HG03175 (cell line): ENCODE measurements at regions not wholly inside any gene's neighbourhood (a gene's known extent, or its start where the extent isn't known, plus 50 kb on each side); places are given as distances from the start of the nearest gene placed in this dataset.

Experiments
- ATAC-seq: cut with Tn5 transposase; IDR thresholded peaks from one replicate; pipeline ENCODE4 v1.9.1; 2021; ENCODE audit warnings: mild to moderate bottlenecking, moderate library complexity; ENCODE audit not compliant: unreplicated experiment

DNA sequence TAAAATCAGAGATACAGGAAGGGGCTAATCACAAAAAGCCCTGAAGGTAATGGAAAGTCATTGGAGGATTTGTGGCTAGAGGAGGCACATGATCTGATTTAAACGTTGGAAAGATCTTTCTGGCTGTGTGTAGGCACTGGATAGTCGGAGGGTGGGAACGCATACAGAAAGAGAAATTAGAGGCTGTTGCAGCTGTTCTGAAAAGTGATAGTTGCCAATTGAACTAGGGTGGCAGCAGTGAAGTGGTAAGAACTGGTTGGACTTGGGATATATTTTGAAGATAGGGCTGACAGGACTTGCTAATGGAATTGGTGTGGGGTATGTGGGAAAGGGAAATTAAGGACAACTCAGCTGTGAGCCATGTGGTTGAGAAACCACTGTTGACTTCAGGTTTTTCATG, 223.6 kb downstream of the OGFRL1 start:
- ATAC-seq = no peak

GRCh38 chr6:71513036-71513435, 224.4 kb downstream of the OGFRL1 start:
- ATAC-seq = no peak

- no peak for ATAC-seq
Measured at GRCh38 chr6:71523548-71523947, 234.9 kb downstream of the OGFRL1 start.

DNA sequence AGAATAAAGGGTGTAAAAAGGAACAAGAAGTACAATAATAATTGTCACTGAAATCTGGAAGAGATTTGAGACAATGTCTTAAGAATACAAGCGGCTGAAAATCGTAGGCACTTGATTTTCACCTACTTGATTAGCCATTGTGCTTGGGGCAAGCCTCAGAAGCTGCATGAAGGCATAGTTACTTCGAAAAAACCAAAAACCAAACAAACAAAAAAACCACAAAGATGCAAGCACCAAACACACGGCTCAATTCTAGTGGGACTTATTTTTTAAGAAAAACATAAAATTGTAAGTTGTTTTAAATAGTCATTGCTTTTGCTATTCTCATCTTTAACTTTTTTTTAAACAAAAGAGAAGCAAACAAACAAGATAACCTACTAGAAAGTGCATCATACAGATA, 235.6 kb downstream of the OGFRL1 start:
- no peak for ATAC-seq

- ATAC-seq = no peak
Measured at GRCh38 chr6:71527886-71528285, 239.3 kb downstream of the OGFRL1 start.

GRCh38 chr6:71529026-71529425, 240.4 kb downstream of the OGFRL1 start:
- no peak for ATAC-seq

DNA sequence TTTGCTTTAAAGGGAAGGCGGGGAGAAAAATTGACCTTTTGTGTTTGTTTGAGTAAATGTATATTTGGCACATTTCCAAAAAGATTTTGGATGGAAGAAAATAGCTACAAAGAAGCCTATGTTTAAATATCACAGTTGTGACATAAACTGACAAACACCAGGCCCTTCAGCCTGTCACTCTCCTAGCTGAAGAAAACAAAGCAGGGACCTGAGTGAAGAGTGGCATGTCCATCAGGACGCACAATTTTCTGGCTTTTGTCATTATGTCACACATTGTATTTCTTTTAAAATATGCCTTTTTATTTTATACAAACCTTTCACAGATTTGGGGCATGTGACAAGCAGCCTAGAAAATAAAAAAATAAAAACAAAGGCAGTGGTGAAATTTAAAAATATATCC, 241.2 kb downstream of the OGFRL1 start:
- ATAC-seq = no peak

DNA sequence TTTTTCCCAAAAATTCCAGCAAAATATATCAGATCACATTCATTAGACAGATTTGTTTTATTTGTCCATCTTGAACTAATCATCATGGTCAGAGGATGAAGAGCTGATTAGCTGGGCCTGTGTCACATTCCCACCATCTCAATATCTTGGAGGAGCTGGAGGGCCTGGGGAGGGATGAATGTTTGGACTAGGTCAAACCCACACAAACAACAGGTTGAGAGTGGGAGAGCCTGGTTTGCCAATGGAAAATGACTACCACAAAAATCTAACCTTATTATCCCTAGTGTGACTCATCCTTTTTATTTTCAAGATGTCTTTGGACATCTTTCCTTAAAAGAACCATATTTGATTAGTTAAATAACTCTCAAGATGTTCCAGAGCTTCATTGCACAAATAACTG, 242.4 kb downstream of the OGFRL1 start:
- ATAC-seq = no peak

DNA sequence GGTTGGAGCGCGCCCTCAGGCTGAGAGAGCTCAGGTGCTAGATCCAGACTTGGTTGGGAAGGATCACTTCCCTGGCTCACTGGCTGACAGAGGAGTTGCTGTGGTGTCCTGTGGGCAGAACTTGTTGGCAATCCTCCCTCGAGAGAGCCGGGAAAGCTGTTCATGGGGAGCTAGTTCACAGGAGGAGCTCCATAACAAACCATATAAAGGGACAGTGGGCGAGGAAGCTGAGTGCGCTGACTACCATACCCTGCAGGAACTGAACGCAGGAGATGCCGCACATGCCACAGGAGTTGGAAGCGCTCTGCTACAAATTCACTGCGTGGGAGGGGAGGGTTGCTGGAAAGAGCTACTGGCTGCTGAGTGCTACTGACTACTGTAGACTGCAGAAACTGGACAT, 243.2 kb downstream of the OGFRL1 start:
- ATAC-seq = no peak

DNA sequence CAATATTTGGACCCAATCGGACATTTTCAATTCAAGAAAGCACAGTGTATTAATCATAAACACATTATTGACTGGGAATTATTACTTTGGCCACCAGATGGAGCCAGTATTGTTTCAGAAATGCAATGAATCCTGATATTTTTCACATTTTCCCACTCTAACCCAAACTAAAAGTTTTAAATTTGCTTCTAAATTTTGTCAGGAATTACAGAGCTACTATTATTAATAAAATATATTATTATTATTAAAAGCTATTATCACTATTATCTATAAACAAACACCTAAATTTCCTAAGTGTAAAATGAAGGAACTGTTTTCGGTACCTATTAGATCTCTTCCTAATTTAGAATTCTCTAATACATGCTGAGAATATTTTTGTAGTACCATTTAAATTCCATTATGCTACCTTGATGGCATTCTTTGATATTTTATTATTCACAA, 245.3 kb downstream of the OGFRL1 start:
- no peak for ATAC-seq

DNA sequence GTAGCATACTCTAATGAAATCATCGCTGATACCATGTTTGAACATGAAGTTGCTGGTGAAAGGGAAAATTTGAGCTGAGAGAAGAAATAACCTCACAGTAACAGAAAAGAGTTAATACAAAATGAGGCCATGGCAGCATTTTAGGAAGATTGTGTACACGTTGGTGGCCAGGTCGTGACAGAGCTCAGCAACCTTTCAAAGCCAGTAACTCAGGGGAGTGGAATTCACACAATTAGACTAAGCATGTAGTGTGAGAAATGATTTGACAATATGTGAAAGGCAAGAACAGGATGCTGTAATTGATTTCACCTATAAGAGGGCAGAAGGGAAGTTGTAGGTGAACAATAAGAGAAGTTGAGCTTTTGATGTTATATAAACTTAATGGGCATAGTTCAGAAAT, 246.3 kb downstream of the OGFRL1 start:
- ATAC-seq = no peak

GRCh38 chr6:71537717-71538116, 249.1 kb downstream of the OGFRL1 start:
- ATAC-seq = no peak

- ATAC-seq = no peak
Measured at GRCh38 chr6:71544028-71544427, 255.4 kb downstream of the OGFRL1 start.

- no peak for ATAC-seq
Measured at GRCh38 chr6:71544906-71545305, 256.3 kb downstream of the OGFRL1 start.

DNA sequence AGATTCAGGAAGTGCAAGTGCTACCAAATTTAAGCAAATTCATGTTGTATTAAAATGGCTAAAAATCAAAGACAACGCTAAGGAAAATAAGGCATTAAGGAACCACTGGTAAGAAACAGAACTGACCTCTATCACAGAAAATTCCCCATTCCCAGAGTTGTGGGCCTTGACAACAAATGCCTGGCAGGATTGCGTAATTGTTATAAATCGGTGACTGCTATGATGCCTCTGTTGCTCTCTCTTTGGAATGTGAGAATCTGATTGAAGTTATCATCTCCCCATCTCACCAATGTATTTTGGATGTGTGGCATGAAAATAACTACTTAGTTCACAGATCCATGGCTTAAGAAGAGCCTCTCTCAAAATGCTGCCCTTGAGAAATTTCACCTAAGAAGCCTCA, 257.3 kb downstream of the OGFRL1 start:
- no peak for ATAC-seq

- ATAC-seq = no peak
Measured at GRCh38 chr6:71551798-71552197, 263.2 kb downstream of the OGFRL1 start.

- no peak for ATAC-seq
Measured at GRCh38 chr6:71556141-71556540, 267.5 kb downstream of the OGFRL1 start.

- no peak for ATAC-seq
Measured at GRCh38 chr6:71558974-71559373, 270.4 kb downstream of the OGFRL1 start.

DNA sequence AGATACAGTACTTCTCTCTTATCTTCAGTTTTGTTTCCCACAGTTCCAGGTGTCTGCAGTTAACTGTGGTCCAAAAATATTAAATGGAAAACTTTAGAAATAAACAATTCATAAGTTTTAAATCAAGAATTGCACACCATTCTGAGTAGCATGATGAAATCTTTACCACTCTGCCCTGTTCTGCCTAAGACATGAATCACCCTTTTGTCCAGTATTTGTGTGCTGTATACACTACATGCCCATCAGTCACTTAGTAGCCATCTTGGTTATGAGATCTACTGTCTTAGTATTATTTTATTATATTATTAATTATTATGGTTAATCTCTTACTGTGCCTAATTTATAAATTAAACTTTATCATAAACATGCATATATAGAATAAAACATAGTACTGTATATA, 279.0 kb downstream of the OGFRL1 start:
- ATAC-seq = no peak

DNA sequence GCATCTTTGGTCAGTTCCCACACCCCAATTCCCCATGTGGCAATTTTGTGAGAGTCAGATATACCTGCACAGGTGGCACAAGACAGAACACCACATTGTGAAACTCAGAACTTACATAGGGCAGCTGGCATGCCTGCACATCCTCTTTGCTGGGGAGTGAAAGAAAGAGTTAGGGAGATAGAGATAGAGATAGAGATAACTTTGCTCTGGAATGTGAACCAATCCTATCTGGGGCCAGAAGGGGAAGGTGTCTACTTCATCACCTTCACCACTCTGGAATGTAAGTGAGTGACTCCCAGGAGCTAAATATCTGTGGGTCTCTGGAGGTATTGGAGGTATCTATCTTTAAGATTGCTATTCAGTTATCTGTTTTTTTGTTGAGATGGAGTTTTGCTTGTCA, 289.2 kb downstream of the OGFRL1 start:
- ATAC-seq = no peak

- no peak for ATAC-seq
Measured at GRCh38 chr6:71579902-71580301, 291.3 kb downstream of the OGFRL1 start.

DNA sequence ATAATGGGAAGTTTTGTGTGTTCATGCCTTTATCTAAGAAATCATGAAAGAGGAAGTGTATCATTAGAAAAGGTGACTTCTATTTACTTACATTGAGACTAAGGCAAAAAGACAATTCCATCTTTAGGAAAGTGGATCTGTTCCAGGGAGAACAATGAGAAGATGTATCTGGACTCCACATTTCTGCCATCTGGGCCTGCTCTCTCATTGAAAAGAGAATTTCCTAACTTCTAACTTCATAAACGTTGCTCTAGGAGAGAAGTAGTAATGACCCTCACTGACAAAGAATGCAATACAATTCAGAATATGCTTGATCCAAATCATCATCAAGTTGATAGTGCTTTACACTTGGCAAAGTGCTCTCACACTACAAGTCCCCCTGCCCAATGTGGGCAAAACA, 294.2 kb downstream of the OGFRL1 start:
- no peak for ATAC-seq

DNA sequence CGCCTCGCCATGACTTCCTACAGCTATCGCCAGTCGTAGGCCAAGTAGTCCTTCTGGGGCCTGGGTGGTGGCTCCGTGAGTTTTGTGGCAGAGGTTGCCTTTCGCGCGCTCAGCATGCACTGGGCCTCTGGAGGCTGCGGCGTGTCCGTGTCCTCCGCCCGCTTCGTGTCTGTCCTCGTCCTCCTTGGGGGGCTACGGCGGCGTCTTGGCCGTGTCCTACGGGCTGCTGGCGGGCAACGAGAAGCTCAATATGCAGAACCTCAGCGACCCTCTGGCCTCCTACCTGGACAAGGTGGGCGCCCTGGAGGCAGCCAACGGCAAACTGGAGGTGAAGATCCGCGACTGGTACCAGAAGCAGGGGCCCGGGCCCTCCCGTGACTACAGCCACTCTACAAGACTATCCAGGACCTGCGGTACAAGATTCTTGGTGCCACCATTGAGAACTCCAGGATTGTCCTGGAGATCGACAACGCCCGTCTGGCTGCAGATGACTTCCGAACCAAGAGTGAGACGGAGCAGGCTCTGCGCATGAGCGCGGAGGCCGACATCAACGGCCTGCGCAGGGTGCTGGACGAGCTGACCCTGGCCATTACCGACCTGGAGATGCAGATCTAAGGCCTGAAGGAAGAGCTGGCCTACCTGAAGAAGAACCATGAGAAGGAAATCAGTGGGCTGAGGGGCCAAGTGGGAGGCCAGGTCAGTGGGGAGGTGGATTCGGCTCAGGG, 296.3 kb downstream of the OGFRL1 start:
- ATAC-seq = no peak
